ENCODE measurements at regions not wholly inside any gene's neighbourhood (a gene's known extent, or its start where the extent isn't known, plus 50 kb on each side); places are given as distances from the start of the nearest gene placed in this dataset.

GRCh38 chr6:40809627-40810026, 222.5 kb upstream of the LRFN2 start:
- Histone ChIP-seq H3K27me3 (no peaks in the 10 kb centered on the region), H3K27ac (no peak overlapping the region), H3K4me1 (no peaks in the 10 kb centered on the region), H3K9me3 (no peaks in the 10 kb centered on the region), H3K4me3 (no peak overlapping the region), H3K36me3 (no peaks in the 10 kb centered on the region)
- DNase-seq (no peak), ATAC-seq (ENCODE audit: low FRiP score in 2 of 2) (no peak)
- WGBS, 2 donors, result 96 to 100% methylated on average over 1 of the region's 1 CpG
- TF ChIP-seq, protein P1, sequence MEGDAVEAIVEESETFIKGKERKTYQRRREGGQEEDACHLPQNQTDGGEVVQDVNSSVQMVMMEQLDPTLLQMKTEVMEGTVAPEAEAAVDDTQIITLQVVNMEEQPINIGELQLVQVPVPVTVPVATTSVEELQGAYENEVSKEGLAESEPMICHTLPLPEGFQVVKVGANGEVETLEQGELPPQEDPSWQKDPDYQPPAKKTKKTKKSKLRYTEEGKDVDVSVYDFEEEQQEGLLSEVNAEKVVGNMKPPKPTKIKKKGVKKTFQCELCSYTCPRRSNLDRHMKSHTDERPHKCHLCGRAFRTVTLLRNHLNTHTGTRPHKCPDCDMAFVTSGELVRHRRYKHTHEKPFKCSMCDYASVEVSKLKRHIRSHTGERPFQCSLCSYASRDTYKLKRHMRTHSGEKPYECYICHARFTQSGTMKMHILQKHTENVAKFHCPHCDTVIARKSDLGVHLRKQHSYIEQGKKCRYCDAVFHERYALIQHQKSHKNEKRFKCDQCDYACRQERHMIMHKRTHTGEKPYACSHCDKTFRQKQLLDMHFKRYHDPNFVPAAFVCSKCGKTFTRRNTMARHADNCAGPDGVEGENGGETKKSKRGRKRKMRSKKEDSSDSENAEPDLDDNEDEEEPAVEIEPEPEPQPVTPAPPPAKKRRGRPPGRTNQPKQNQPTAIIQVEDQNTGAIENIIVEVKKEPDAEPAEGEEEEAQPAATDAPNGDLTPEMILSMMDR (IDR thresholded peaks at IDR 0.05), result no peak
- no peak for TF ChIP-seq POLR2AphosphoS5 (IDR thresholded peaks at IDR 0.05)
- TF ChIP-seq POLR2A (IDR thresholded peaks at IDR 0.05), result no peak
- TF ChIP-seq EP300 (IDR thresholded peaks at IDR 0.05), result no peak

- DNase-seq (no peak), ATAC-seq (ENCODE audit: low FRiP score in 2 of 2) (no peak)
- Histone ChIP-seq H3K4me1 (no peaks in the 10 kb centered on the region), H3K36me3 (no peaks in the 10 kb centered on the region), H3K27me3 (no peaks in the 10 kb centered on the region), H3K4me3 (no peak overlapping the region), H3K9me3 (no peaks in the 10 kb centered on the region), H3K27ac (no peak overlapping the region)
- TF ChIP-seq POLR2AphosphoS5 (IDR thresholded peaks at IDR 0.05) (no peak), EP300 (IDR thresholded peaks at IDR 0.05) (no peak), POLR2A (IDR thresholded peaks at IDR 0.05) (no peak)
- TF ChIP-seq, protein P1 (IDR thresholded peaks at IDR 0.05), result no peak
- WGBS, 2 donors, result 71 to 87% methylated on average over 5 of the region's 5 CpGs
These were observed 220.3 kb upstream of the LRFN2 start for GRCh38 chr6:40807484-40807883.

DNA sequence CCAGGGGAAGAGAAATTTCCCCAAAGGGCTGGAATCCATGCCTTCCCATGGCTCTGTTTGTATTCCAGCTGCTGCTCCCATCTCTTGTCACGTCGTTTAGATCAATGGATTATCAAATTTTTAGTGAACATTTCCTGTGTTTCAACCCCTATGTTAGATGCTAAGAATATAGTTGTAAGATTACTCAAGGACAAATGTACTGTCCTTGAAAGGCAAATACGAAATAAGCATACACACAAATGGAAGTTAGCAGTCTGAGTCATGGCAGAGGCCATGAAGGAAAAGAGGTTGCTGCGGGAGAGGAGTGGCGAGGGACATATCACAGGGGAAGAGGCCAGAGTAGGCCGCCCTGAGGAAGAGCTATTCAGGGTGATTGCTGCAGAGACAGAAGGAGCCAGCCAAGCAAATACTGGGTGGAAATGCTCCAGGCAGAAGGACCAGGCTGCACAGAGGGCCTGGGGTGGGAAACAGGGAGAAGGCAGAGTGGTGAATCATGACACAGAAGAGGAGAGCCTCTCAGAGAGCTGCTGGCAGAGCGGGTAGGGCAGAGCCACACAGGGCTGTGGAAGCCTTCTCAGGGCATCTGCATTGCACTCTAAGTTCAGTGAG, 219.2 kb upstream of the LRFN2 start:
- no peak for DNase-seq
- H3K4me3 ChIP-seq, result no peak overlapping the region
- no peaks in the 10 kb centered on the region for H3K27me3 ChIP-seq
- H3K4me1 ChIP-seq, result no peaks in the 10 kb centered on the region
- no peaks in the 10 kb centered on the region for H3K36me3 ChIP-seq
- WGBS, 2 donors, result 76 to 79% methylated on average over 7 of the region's 7 CpGs
- peak in 1 of 2 donors; percentile 5 for ATAC-seq (ENCODE audit: low FRiP score in 2 of 2)
- H3K9me3 ChIP-seq, result no peaks in the 10 kb centered on the region
- H3K27ac ChIP-seq, result no peak overlapping the region
- TF ChIP-seq POLR2AphosphoS5 (IDR thresholded peaks at IDR 0.05) (no peak), EP300 (IDR thresholded peaks at IDR 0.05) (no peak), POLR2A (IDR thresholded peaks at IDR 0.05) (no peak)
- TF ChIP-seq, protein P1 (IDR thresholded peaks at IDR 0.05), result no peak

GRCh38 chr6:40805336-40805735, 218.2 kb upstream of the LRFN2 start:
- Histone ChIP-seq H3K27me3 (no peaks in the 10 kb centered on the region), H3K4me3 (no peak overlapping the region), H3K9me3 (no peaks in the 10 kb centered on the region), H3K27ac (no peak overlapping the region), H3K36me3 (no peaks in the 10 kb centered on the region), H3K4me1 (no peaks in the 10 kb centered on the region)
- DNase-seq, result no peak
- TF ChIP-seq, protein P1 (IDR thresholded peaks at IDR 0.05), result no peak
- TF ChIP-seq POLR2AphosphoS5 (IDR thresholded peaks at IDR 0.05) (no peak), POLR2A (IDR thresholded peaks at IDR 0.05) (no peak), EP300 (IDR thresholded peaks at IDR 0.05) (no peak)
- no peak for ATAC-seq (ENCODE audit: low FRiP score in 2 of 2)
- WGBS, 2 donors, result 85 to 86% methylated on average over 2 to 4 of the region's 4 CpGs

GRCh38 chr6:40804905-40805304, 217.7 kb upstream of the LRFN2 start:
- 83 to 100% methylated on average over 3 to 4 of the region's 4 CpGs for WGBS, 2 donors

More at GRCh38 chr6:40804905-40805304, 217.7 kb upstream of the LRFN2 start:
- TF ChIP-seq POLR2AphosphoS5 (IDR thresholded peaks at IDR 0.05), result no peak
- no peak for TF ChIP-seq POLR2A (IDR thresholded peaks at IDR 0.05)
- TF ChIP-seq, protein P1 (IDR thresholded peaks at IDR 0.05), result no peak
- no peak for TF ChIP-seq EP300 (IDR thresholded peaks at IDR 0.05)
- Histone ChIP-seq H3K27ac (no peak overlapping the region), H3K4me3 (no peak overlapping the region), H3K4me1 (peaks cover 0 to 2% (median 2%) of the 10 kb centered on the region in 4 donors), H3K36me3 (no peaks in the 10 kb centered on the region), H3K27me3 (no peaks in the 10 kb centered on the region), H3K9me3 (no peaks in the 10 kb centered on the region)
- no peak for ATAC-seq (ENCODE audit: low FRiP score in 2 of 2)
- no peak for DNase-seq
